ENCODE measurements at regions not wholly inside any gene's neighbourhood (a gene's known extent, or its start where the extent isn't known, plus 50 kb on each side); places are given as distances from the start of the nearest gene placed in this dataset.
"Not testable (repeated sequence)": the region's sequence is repeated elsewhere in the genome, so short reads cannot be mapped to it uniquely, and the experiment has no call there.

GRCh38 chrX:56932653-56933339, 62.5 kb downstream of the SPIN3 start:
- TF ChIP-seq CTCF (IDR thresholded peaks at IDR 0.05; ENCODE audit: extremely low read depth, insufficient read depth, missing control alignments), result no peak
- in situ Hi-C loops (cut with MboI; ENCODE audit: low pct_unique_long_range_greater_than_20kb, low sequenced_read_pairs, unreplicated experiment), result loop anchor here (25.0 kb wide), 1 partner anchor 105 kb away; no protein-coding TSS in a partner anchor
- no peak for DNase-seq (ENCODE audit: low spot score)

- in situ Hi-C loops (cut with MboI; ENCODE audit: low pct_unique_long_range_greater_than_20kb, low sequenced_read_pairs, unreplicated experiment), result loop anchor here (25.0 kb wide), 1 partner anchor 105 kb away; no protein-coding TSS in a partner anchor
- TF ChIP-seq CTCF (IDR thresholded peaks at IDR 0.05; ENCODE audit: extremely low read depth, insufficient read depth, missing control alignments), result no peak
- DNase-seq (ENCODE audit: low spot score), result no peak
Measured at GRCh38 chrX:56932106-56932505, 63.2 kb downstream of the SPIN3 start.

- TF ChIP-seq CTCF (IDR thresholded peaks at IDR 0.05; ENCODE audit: extremely low read depth, insufficient read depth, missing control alignments), result no peak
- in situ Hi-C loops (cut with MboI; ENCODE audit: low pct_unique_long_range_greater_than_20kb, low sequenced_read_pairs, unreplicated experiment), result loop anchor here (25.0 kb wide), 1 partner anchor 109 kb away; no protein-coding TSS in a partner anchor
- no peak for DNase-seq (ENCODE audit: low spot score)
Measured at GRCh38 chrX:56928546-56928945, 66.8 kb downstream of the SPIN3 start.

- in situ Hi-C loops (cut with MboI; ENCODE audit: low pct_unique_long_range_greater_than_20kb, low sequenced_read_pairs, unreplicated experiment); DNase-seq (ENCODE audit: low spot score): not testable (repeated sequence)
Measured at GRCh38 chrX:56920998-56921348, 74.4 kb downstream of the SPIN3 start.

- in situ Hi-C loops (cut with MboI; ENCODE audit: low pct_unique_long_range_greater_than_20kb, low sequenced_read_pairs, unreplicated experiment), result no loop called here
- DNase-seq (ENCODE audit: low spot score), result no peak
- TF ChIP-seq CTCF (IDR thresholded peaks at IDR 0.05; ENCODE audit: extremely low read depth, insufficient read depth, missing control alignments), result no peak
Measured at GRCh38 chrX:56920338-56920997, 74.9 kb downstream of the SPIN3 start.

- no peak for TF ChIP-seq CTCF (IDR thresholded peaks at IDR 0.05; ENCODE audit: extremely low read depth, insufficient read depth, missing control alignments)
- DNase-seq (ENCODE audit: low spot score), result no peak
- in situ Hi-C loops (cut with MboI; ENCODE audit: low pct_unique_long_range_greater_than_20kb, low sequenced_read_pairs, unreplicated experiment), result no loop called here
Measured at GRCh38 chrX:56882581-56882980, 112.8 kb downstream of the SPIN3 start.
